Ishikawa (cell line): ENCODE measurements at regions not wholly inside any gene's neighbourhood (a gene's known extent, or its start where the extent isn't known, plus 50 kb on each side); places are given as distances from the start of the nearest gene placed in this dataset.

ENCODE experiments used
- CEBPB ChIP-seq: IDR thresholded peaks from 2 replicates; pipeline ENCODE4 v1.6.1; 2012
- CREB1 ChIP-seq: IDR thresholded peaks from 2 replicates; pipeline ENCODE4 v1.6.1; 2012; ENCODE audit warnings: low read depth
- EP300 ChIP-seq: IDR thresholded peaks from 2 replicates; pipeline ENCODE4 v1.6.1; 2012; ENCODE audit warnings: borderline replicate concordance
- FOXM1 ChIP-seq: IDR thresholded peaks from 2 replicates; pipeline ENCODE4 v1.6.1; 2012; ENCODE audit warnings: low read depth, borderline replicate concordance
- NFIC ChIP-seq: IDR thresholded peaks from 2 replicates; pipeline ENCODE4 v1.6.1; 2012
- RAD21 ChIP-seq: IDR thresholded peaks from 2 replicates; pipeline ENCODE4 v1.6.1; 2012; ENCODE audit warnings: low read depth
- TAF1 ChIP-seq: IDR thresholded peaks from 2 replicates; pipeline ENCODE4 v1.6.1; 2012; ENCODE audit warnings: low read depth, mild to moderate bottlenecking
- TCF12 ChIP-seq: IDR thresholded peaks from 2 replicates; pipeline ENCODE4 v1.6.1; 2012; ENCODE audit warnings: low read depth
- ZBTB7A ChIP-seq: IDR thresholded peaks from 2 replicates; pipeline ENCODE4 v1.6.1; 2012; ENCODE audit warnings: low read depth
- TF ChIP-seq, protein P1 (sequence below): IDR thresholded peaks from 2 replicates; pipeline ENCODE4 v1.6.1; 2012; ENCODE audit warnings: low read depth, mild to moderate bottlenecking
- TF ChIP-seq, protein P2 (sequence below): IDR thresholded peaks from 2 replicates; pipeline ENCODE4 v1.6.1; 2012

DNA sequence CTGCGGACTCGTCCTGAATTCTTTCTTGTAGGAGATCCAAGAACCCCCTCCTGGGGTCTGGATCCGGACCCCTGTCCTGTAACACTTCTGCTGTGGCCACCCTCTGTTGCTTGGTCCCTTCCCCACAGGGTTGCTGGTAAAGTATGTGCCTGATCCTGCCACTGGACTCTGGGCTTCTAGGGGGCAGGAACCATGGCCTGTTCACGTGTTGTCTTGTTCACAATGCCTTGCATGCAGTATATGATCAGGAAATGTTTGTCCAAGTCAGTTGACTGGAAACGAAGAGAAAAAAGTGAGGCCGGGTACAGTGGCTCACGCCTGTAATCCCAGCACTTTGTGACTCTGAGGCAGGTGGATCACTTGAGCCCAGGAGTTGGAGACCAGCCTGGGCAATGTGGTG lies 139.3 kb upstream of the ALDH1B1 start:
- TF ChIP-seq EP300 (no peak), CEBPB (no peak), TAF1 (no peak), ZBTB7A (no peak), RAD21 (no peak), CREB1 (no peak), FOXM1 (no peak), NFIC (no peak), TCF12 (no peak)
- TF ChIP-seq, protein P1, sequence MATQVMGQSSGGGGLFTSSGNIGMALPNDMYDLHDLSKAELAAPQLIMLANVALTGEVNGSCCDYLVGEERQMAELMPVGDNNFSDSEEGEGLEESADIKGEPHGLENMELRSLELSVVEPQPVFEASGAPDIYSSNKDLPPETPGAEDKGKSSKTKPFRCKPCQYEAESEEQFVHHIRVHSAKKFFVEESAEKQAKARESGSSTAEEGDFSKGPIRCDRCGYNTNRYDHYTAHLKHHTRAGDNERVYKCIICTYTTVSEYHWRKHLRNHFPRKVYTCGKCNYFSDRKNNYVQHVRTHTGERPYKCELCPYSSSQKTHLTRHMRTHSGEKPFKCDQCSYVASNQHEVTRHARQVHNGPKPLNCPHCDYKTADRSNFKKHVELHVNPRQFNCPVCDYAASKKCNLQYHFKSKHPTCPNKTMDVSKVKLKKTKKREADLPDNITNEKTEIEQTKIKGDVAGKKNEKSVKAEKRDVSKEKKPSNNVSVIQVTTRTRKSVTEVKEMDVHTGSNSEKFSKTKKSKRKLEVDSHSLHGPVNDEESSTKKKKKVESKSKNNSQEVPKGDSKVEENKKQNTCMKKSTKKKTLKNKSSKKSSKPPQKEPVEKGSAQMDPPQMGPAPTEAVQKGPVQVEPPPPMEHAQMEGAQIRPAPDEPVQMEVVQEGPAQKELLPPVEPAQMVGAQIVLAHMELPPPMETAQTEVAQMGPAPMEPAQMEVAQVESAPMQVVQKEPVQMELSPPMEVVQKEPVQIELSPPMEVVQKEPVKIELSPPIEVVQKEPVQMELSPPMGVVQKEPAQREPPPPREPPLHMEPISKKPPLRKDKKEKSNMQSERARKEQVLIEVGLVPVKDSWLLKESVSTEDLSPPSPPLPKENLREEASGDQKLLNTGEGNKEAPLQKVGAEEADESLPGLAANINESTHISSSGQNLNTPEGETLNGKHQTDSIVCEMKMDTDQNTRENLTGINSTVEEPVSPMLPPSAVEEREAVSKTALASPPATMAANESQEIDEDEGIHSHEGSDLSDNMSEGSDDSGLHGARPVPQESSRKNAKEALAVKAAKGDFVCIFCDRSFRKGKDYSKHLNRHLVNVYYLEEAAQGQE = no peak
- TF ChIP-seq, protein P2, sequence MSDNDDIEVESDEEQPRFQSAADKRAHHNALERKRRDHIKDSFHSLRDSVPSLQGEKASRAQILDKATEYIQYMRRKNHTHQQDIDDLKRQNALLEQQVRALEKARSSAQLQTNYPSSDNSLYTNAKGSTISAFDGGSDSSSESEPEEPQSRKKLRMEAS = no peak
